Activated naive CD8-positive, alpha-beta T cell treated with anti-CD3 and anti-CD28 coated beads, Interleukin-2, amount 50 U/mL, for 24 hours (primary cell): ENCODE measurements at regions not wholly inside any gene's neighbourhood (a gene's known extent, or its start where the extent isn't known, plus 50 kb on each side); places are given as distances from the start of the nearest gene placed in this dataset.
A peak's percentile ranks its signal among the peaks of the same experiment; 100 is the strongest.

Source experiments
- ATAC-seq: fragments of 150-1000 bp; cut with Tn5 transposase; one replicate; pipeline ENCODE4 v1.10.0; 2021
- DNase-seq: peaks from one replicate; pipeline ENCODE4 v3.0.0; 2021
- H3K27ac Mint-ChIP-seq: one replicate; pipeline ENCODE4 v1.8.0; 2021; ENCODE audit warnings: mild to moderate bottlenecking, mixed read lengths
- H3K27me3 Mint-ChIP-seq: one replicate; pipeline ENCODE4 v1.8.0; 2021; ENCODE audit warnings: mixed read lengths
- H3K36me3 Mint-ChIP-seq: one replicate; pipeline ENCODE4 v1.8.0; 2021; ENCODE audit warnings: low read depth, mixed read lengths
- H3K4me1 Mint-ChIP-seq: one replicate; pipeline ENCODE4 v1.8.0; 2021; ENCODE audit warnings: mixed read lengths
- H3K4me3 Mint-ChIP-seq: one replicate; pipeline ENCODE4 v1.8.0; 2021; ENCODE audit warnings: mild to moderate bottlenecking, moderate library complexity, mixed read lengths
- H3K9me3 Mint-ChIP-seq: one replicate; pipeline ENCODE4 v1.8.0; 2021; ENCODE audit warnings: mixed read lengths

GRCh38 chr2:7824211-7824610, 857.6 kb upstream of the ID2 start:
- Mint-ChIP-seq H3K27ac (no peak overlapping the region), H3K27me3 (no peaks in the 10 kb centered on the region), H3K36me3 (no peaks in the 10 kb centered on the region), H3K9me3 (no peaks in the 10 kb centered on the region), H3K4me3 (no peak overlapping the region), H3K4me1 (peaks cover 14% of the 10 kb centered on the region)
- DNase-seq (no peak), ATAC-seq (no peak)

GRCh38 chr2:7825591-7826312, 856.1 kb upstream of the ID2 start:
- ATAC-seq (peak; percentile 87), DNase-seq (no peak)
- H3K4me1 Mint-ChIP-seq = peaks cover 14% of the 10 kb centered on the region
- H3K36me3 Mint-ChIP-seq = no peaks in the 10 kb centered on the region
- peak overlapping the region; percentile 55 for H3K27ac Mint-ChIP-seq
- no peaks in the 10 kb centered on the region for H3K27me3 Mint-ChIP-seq
- H3K9me3 Mint-ChIP-seq = no peaks in the 10 kb centered on the region
- no peak overlapping the region for H3K4me3 Mint-ChIP-seq

- ATAC-seq (no peak), DNase-seq (no peak)
- Mint-ChIP-seq H3K36me3 (no peaks in the 10 kb centered on the region), H3K27ac (peak overlapping the region; percentile 16), H3K9me3 (no peaks in the 10 kb centered on the region), H3K4me1 (peaks cover 14% of the 10 kb centered on the region), H3K4me3 (no peak overlapping the region), H3K27me3 (no peaks in the 10 kb centered on the region)
Measured at GRCh38 chr2:7826656-7827055, 855.2 kb upstream of the ID2 start.

DNA sequence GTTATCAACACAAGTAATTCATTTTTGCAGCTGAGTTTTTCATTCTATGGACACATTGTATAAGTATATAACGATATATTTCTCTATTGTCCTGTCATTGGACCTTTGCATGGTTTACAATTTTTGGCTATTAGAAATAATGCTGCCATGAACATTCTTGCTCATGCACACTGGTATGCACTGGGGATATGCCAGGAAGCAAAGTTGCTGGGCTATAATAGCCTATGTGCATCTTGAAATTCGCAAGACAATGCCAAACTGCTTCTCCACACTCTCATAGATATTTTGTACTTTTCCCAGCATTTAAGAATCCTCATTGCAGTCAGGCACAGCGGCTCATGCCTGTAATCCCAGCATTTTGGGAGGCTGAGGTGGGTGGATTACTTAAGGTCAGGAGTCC, 852.6 kb upstream of the ID2 start:
- Mint-ChIP-seq H3K36me3 (no peaks in the 10 kb centered on the region), H3K4me1 (peaks cover 14% of the 10 kb centered on the region), H3K27me3 (no peaks in the 10 kb centered on the region), H3K4me3 (no peak overlapping the region), H3K9me3 (no peaks in the 10 kb centered on the region), H3K27ac (no peak overlapping the region)
- DNase-seq = no peak
- no peak for ATAC-seq

DNA sequence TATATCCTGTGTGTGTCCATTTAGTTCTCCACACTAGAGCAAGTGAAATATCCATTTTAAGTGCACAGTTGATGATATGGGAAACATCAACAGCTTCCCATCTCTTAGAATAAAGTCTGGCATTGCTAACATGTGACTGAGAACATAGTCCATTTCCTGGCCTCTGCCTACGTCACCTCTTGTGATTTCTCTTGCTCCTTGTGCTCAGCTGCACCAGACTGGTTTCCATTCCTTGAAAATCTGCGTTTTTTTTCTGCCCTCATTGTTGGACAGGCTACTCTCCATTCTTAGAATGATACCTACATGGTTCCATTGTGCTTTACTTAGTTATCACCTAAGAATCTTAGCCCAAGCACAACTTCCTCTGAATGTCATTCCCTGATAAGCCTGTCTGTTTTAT, 851.2 kb upstream of the ID2 start:
- no peaks in the 10 kb centered on the region for H3K36me3 Mint-ChIP-seq
- H3K4me3 Mint-ChIP-seq = no peak overlapping the region
- peaks cover 17% of the 10 kb centered on the region for H3K4me1 Mint-ChIP-seq
- H3K27ac Mint-ChIP-seq = no peak overlapping the region
- DNase-seq = no peak
- H3K27me3 Mint-ChIP-seq = no peaks in the 10 kb centered on the region
- H3K9me3 Mint-ChIP-seq = no peaks in the 10 kb centered on the region
- no peak for ATAC-seq

GRCh38 chr2:7835151-7835550, 846.7 kb upstream of the ID2 start:
- peaks cover 4% of the 10 kb centered on the region for H3K9me3 Mint-ChIP-seq
- H3K27me3 Mint-ChIP-seq = no peaks in the 10 kb centered on the region
- H3K36me3 Mint-ChIP-seq = peaks cover 2% of the 10 kb centered on the region
- no peak overlapping the region for H3K27ac Mint-ChIP-seq
- no peak for ATAC-seq
- peaks cover 9% of the 10 kb centered on the region for H3K4me1 Mint-ChIP-seq
- no peak for DNase-seq
- no peak overlapping the region for H3K4me3 Mint-ChIP-seq

GRCh38 chr2:7835693-7836680, 845.9 kb upstream of the ID2 start:
- no peak for ATAC-seq
- Mint-ChIP-seq H3K4me3 (no peak overlapping the region), H3K36me3 (peaks cover 2% of the 10 kb centered on the region), H3K9me3 (peaks cover 5% of the 10 kb centered on the region), H3K4me1 (peaks cover 9% of the 10 kb centered on the region), H3K27me3 (no peaks in the 10 kb centered on the region), H3K27ac (no peak overlapping the region)
- DNase-seq = no peak

DNA sequence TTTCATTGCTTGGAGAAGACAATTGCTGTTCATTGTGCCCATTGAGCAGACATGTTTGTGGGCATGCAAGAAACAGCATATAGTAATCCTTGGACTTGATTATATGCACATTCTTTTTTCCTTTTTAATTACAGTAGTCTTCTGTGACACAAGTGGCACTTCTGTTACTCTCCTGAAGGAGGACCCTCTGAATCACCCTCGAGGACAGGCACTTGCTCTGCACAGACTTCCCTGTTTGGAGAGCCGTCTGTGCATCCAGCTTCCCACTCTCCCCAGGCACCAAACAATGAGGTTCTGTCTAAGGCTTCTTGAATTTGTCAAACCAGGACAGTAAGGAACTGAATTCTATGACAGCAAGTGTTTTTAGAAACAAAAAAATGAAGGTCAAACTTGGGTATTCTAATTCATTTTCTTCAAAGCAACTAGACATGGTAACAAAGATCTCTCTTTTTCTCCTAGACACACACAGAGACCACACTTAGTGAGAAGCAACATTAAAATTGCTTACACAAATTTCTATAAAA, 844.6 kb upstream of the ID2 start:
- Mint-ChIP-seq H3K27me3 (no peaks in the 10 kb centered on the region), H3K4me3 (no peak overlapping the region), H3K9me3 (peaks cover 8% of the 10 kb centered on the region), H3K36me3 (peaks cover 2% of the 10 kb centered on the region), H3K4me1 (peaks cover 9% of the 10 kb centered on the region), H3K27ac (no peak overlapping the region)
- ATAC-seq (no peak), DNase-seq (no peak)

DNA sequence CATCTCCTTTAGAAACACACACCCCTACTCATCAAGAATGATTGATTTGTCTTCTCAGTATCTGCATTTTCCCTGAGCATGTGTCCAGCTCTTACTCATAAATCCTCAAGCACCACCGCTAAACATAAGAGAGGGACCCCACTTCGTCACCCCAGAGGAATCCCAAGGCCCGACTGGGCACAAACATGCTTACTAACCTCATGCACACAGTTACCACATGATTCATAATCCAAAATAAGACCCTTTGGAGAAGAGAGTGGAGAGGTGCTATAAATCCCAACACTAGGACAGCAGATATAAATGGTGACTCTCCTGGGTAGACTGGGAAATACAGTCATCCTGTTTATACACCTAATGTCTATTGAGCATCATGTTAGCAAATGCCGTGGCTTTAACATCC, 843.2 kb upstream of the ID2 start:
- no peaks in the 10 kb centered on the region for H3K27me3 Mint-ChIP-seq
- no peak for ATAC-seq
- DNase-seq = no peak
- H3K4me1 Mint-ChIP-seq = peaks cover 9% of the 10 kb centered on the region
- H3K9me3 Mint-ChIP-seq = peaks cover 12% of the 10 kb centered on the region
- no peak overlapping the region for H3K4me3 Mint-ChIP-seq
- peaks cover 2% of the 10 kb centered on the region for H3K36me3 Mint-ChIP-seq
- H3K27ac Mint-ChIP-seq = no peak overlapping the region

GRCh38 chr2:7840651-7841380, 841.0 kb upstream of the ID2 start:
- DNase-seq (no peak), ATAC-seq (no peak)
- Mint-ChIP-seq H3K4me1 (peaks cover under 1% of the 10 kb centered on the region), H3K27ac (no peak overlapping the region), H3K27me3 (no peaks in the 10 kb centered on the region), H3K9me3 (peaks cover 12% of the 10 kb centered on the region), H3K4me3 (no peak overlapping the region), H3K36me3 (peaks cover 2% of the 10 kb centered on the region)

DNA sequence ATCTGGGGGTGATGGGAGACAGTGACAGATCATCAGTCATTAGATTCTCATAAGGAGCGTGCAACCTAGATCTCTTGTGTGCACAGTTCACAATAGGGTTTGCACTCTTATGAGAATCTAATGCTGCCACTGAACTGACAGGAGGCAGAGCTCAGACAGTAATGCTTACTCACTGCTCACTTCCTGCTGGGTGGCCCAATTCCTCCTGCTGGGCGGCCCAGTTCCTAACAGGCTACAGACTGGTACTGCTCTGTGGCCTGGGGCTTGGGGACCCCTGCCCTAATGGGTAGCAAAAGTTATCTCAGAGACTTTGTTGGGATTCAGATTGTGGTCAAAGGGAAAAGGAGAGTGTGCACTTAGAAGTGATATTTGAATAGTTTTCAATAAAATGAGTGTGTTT, 840.1 kb upstream of the ID2 start:
- ATAC-seq = no peak

DNA sequence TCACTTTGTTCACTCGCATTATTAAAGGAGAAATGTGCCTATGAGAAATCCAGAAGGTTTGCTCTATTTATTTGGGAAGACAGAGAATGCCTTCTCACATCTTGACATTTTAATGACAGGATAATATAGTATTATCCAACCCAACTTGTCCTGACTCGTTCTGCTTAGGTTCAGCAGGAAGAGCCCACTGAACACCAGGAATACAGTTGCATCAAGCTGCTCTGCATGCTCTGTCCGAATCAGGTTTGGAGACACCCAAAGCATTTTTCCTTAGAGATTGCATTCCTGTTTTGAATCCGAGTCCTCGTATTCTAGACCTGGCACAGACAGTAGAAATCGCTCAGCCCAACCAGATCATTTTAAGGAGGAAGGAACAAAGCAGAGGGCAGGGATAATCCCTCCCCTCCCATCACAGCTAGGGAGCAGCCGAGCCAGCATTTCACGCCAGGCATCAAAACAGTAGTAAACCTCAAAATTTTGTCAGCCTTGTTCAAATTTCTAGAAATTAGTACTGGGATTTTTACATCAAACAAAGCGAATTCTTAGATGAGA, 837.4 kb upstream of the ID2 start:
- no peak for ATAC-seq
- Mint-ChIP-seq H3K27me3 (no peaks in the 10 kb centered on the region), H3K4me1 (peaks cover 16% of the 10 kb centered on the region), H3K4me3 (no peak overlapping the region), H3K27ac (no peak overlapping the region), H3K9me3 (peaks cover 9% of the 10 kb centered on the region), H3K36me3 (no peaks in the 10 kb centered on the region)
- no peak for DNase-seq

More for the DNA sequence above, 840.1 kb upstream of the ID2 start:
- no peaks in the 10 kb centered on the region for H3K36me3 Mint-ChIP-seq
- DNase-seq = no peak
- no peak overlapping the region for H3K4me3 Mint-ChIP-seq
- peaks cover 9% of the 10 kb centered on the region for H3K9me3 Mint-ChIP-seq
- H3K27ac Mint-ChIP-seq = no peak overlapping the region
- no peaks in the 10 kb centered on the region for H3K4me1 Mint-ChIP-seq
- no peaks in the 10 kb centered on the region for H3K27me3 Mint-ChIP-seq

DNA sequence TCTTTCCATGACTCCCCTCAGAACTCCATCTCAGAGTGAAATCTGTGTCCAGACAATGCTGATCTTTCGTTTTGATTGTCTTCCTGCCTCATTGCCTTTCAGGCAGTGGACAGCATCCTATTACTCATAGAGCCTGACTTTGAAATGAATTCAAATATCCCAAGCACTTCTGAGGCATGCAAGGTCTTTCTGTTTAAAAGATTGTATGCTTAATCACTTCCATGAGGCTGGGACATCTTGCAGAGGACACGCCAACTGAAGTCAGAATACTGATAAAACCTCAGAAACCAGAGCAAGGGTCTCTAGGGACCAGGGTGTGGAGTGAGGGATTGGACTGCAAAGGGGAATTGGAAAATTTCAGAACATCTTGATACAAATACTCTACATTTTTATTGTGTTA, 836.5 kb upstream of the ID2 start:
- Mint-ChIP-seq H3K36me3 (no peaks in the 10 kb centered on the region), H3K9me3 (peaks cover 9% of the 10 kb centered on the region), H3K4me1 (peaks cover 16% of the 10 kb centered on the region), H3K27me3 (no peaks in the 10 kb centered on the region), H3K27ac (no peak overlapping the region), H3K4me3 (no peak overlapping the region)
- DNase-seq (no peak), ATAC-seq (no peak)

GRCh38 chr2:7846607-7847006, 835.2 kb upstream of the ID2 start:
- Mint-ChIP-seq H3K9me3 (peaks cover 4% of the 10 kb centered on the region), H3K4me1 (peaks cover 16% of the 10 kb centered on the region), H3K36me3 (no peaks in the 10 kb centered on the region), H3K27ac (no peak overlapping the region), H3K27me3 (peaks cover 2% of the 10 kb centered on the region), H3K4me3 (no peak overlapping the region)
- no peak for ATAC-seq
- no peak for DNase-seq
